GM12878 (cell line): ENCODE measurements at regions not wholly inside any gene's neighbourhood (a gene's known extent, or its start where the extent isn't known, plus 50 kb on each side); places are given as distances from the start of the nearest gene placed in this dataset.

Experiments used
- ATAC-seq: fragments of 200-7000 bp; cut with Tn5 transposase; 3 replicates; pipeline ENCODE4 v1.9.1; 2020; ENCODE audit warnings: mild to moderate bottlenecking, moderate library complexity
- BruUV-seq: library from RNA; stranded (reverse); fragments of 400-500 nt; replicated peaks from 2 replicates; lab custom pipeline; 2021; lab: Mats Ljungman, UMichigan
- CTCF ChIA-PET: fragments of 300-600 bp; sonication (Branson Sonifier 250); formaldehyde crosslinking; extraction: SDS; loops from one replicate; lab custom pipeline; 2021; ENCODE audit warnings: inconsistent platforms; lab: Yijun Ruan, JAX
- POLR2A ChIA-PET: fragments of 350-600 bp; formaldehyde crosslinking; extraction: SDS; loops from one replicate; lab custom pipeline; 2021; ENCODE audit warnings: inconsistent platforms; lab: Charles Lee
- RAD21 ChIA-PET: fragments of 300-600 bp; sonication (Branson Sonifier 250); formaldehyde crosslinking; loops from one replicate; lab custom pipeline; 2023; ENCODE audit warnings: antibody characterized with exemption; ENCODE audit not compliant: unreplicated experiment; lab: Charles Lee
- SMC1A ChIA-PET: fragments of 300-600 bp; sonication (Branson Sonifier 250); formaldehyde crosslinking; loops from one replicate; lab custom pipeline; 2023; ENCODE audit not compliant: unreplicated experiment, uncharacterized antibody; lab: Charles Lee
- DNase-seq: peaks from one replicate; pipeline ENCODE4 v3.0.0-alpha.2; 2011; ENCODE audit warnings: low read depth, low spot score
- FAIRE-seq: peaks from 3 replicates; lab custom pipeline; 2011; peaks lifted over from hg19 to GRCh38; lab: Jason Lieb, UNC
- H2AFZ ChIP-seq: 2 replicates; pipeline ENCODE4 v1.6.0; 2011; ENCODE audit warnings: low read depth, low read length, control low read depth; ENCODE audit not compliant: control insufficient read depth
- H3K27ac ChIP-seq: 2 replicates; pipeline ENCODE4 v1.5.1; 2011; ENCODE audit warnings: control low read depth; ENCODE audit not compliant: control insufficient read depth, insufficient read depth
- H3K27me3 ChIP-seq, 2 experiments: replicated peaks in 1 of 2; 2 replicates each; pipeline versions ENCODE4 v1.6.0 to v1.6.1; 2011; ENCODE audit warnings: low read length in 1 of 2; ENCODE audit not compliant: control insufficient read depth in 2 of 2, insufficient read depth in 2 of 2
- H3K36me3 ChIP-seq, 2 experiments: 2 replicates each; pipeline ENCODE4 v1.5.1; 2011; ENCODE audit warnings: low read length in 1 of 2; ENCODE audit not compliant: control insufficient read depth in 2 of 2, insufficient read depth in 2 of 2
- H3K4me1 ChIP-seq: 2 replicates; pipeline ENCODE4 v1.6.1; 2011; ENCODE audit warnings: mild to moderate bottlenecking, low read length, moderate library complexity, mixed read lengths; ENCODE audit not compliant: control insufficient read depth, insufficient read depth
- H3K4me2 ChIP-seq: 2 replicates; pipeline ENCODE4 v1.6.0; 2011; ENCODE audit warnings: control low read depth; ENCODE audit not compliant: control insufficient read depth, insufficient read depth
- H3K4me3 ChIP-seq: fragments of 200-600 bp; sonication (generic); 2 replicates; pipeline ENCODE4 v1.5.1; 2016
- H3K79me2 ChIP-seq: 2 replicates; pipeline ENCODE4 v1.6.0; 2011; ENCODE audit warnings: low read length; ENCODE audit not compliant: control insufficient read depth, insufficient read depth
- H3K9ac ChIP-seq: 2 replicates; pipeline ENCODE4 v1.8.0; 2011; ENCODE audit warnings: low read length, control low read depth, mixed read lengths; ENCODE audit not compliant: control insufficient read depth, insufficient read depth
- H3K9me3 ChIP-seq: replicated peaks from 3 replicates; pipeline ENCODE4 v1.5.1; 2011; ENCODE audit warnings: mild to moderate bottlenecking, low read length; ENCODE audit not compliant: control insufficient read depth, insufficient read depth
- H4K20me1 ChIP-seq: 2 replicates; pipeline ENCODE4 v1.6.0; 2011; ENCODE audit not compliant: control insufficient read depth, insufficient read depth
- NFYB ChIP-seq: IDR thresholded peaks from 2 replicates; pipeline ENCODE4 v1.6.1; 2011; ENCODE audit warnings: low read depth, mild to moderate bottlenecking, low read length, improper control_type of control experiment, moderate library complexity; ENCODE audit not compliant: insufficient read depth
- SIN3A ChIP-seq: IDR thresholded peaks from 2 replicates; pipeline ENCODE4 v1.6.1; 2012; ENCODE audit warnings: low read depth, low read length, improper control_type of control experiment
- ZNF217 ChIP-seq: fragments of 450-650 bp; IDR thresholded peaks from 2 replicates; pipeline ENCODE4 v1.6.1; 2017; ENCODE audit warnings: antibody characterized with exemption, mild to moderate bottlenecking
- WGBS: methylation state at CpG from one replicate; pipeline ENCODE4 v1.1.6; 2016; ENCODE audit warnings: low lambda C conversion rate; ENCODE audit not compliant: insufficient replicate concordance, insufficient coverage; ENCODE audit errors: missing lambda C conversion rate; 5-methylcytosine and 5-hydroxymethylcytosine counted together
- in situ Hi-C: fragments of 300-500 bp; cut with MboI; formaldehyde crosslinking; loops from 9 replicates; pipeline ENCODE4 v1.14.3; 2018; ENCODE audit warnings: mixed read lengths
- intact Hi-C: fragments of 100-400 bp; cut with micrococcal nuclease; formaldehyde crosslinking; loops from one replicate; pipeline ENCODE4 v1.14.2; 2022; ENCODE audit not compliant: unreplicated experiment
- TF ChIP-seq, protein P1 (sequence below): fragments of 150-350 bp; IDR thresholded peaks from 2 replicates; pipeline ENCODE4 v1.6.1; 2016; ENCODE audit warnings: low read depth, low read length
- TF ChIP-seq, protein P2 (sequence below): fragments of 450-650 bp; IDR thresholded peaks from 2 replicates; pipeline ENCODE4 v1.6.1; 2017; ENCODE audit warnings: mild to moderate bottlenecking, moderate library complexity
- TF ChIP-seq, protein P3 (sequence below): fragments of 450-650 bp; IDR thresholded peaks from 2 replicates; pipeline ENCODE4 v1.6.1; 2018; ENCODE audit warnings: borderline replicate concordance, mild to moderate bottlenecking; ENCODE audit not compliant: partially characterized antibody

DNA sequence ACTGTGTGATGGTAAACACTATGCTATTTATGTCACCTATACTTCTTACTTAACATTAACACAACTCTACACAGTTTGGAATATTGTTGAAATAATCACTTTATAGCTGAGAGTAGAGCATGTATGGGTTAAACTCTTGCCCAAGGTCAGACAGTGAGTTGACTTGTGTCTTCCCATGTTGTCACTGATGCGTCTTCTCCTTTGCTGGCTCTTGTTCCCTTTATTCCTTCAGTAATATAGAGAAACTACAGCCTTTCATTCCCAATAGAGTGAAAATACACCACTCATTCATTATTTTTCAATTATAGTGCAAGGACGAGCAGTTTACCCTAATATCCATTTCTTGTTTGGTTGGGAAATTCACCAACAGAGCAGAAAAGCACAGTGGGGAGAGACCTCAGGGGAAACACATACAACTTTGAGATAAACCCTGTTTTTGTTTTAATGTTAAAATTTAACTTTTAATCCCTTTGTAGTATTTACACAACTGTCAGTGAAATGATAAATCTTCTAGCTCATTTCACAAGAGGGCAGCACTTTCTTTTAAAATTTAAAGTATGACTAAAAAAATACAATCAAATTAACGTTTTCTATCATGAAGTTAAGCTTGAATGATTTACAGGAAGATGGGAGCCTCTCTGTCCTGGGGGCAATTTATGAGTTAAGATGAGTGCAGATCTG is 363.0 kb downstream of the UTRN start:
- no peak for DNase-seq
- ChIA-PET POLR2A (interaction anchor here (0.5 kb wide), 1 partner anchor 343 kb away, joined by 4 read pairs; no protein-coding TSS in a partner anchor), CTCF (interaction anchor here (0.7 to 4.7 kb wide), 14 partner anchors 8 to 285 kb away, joined by 3 to 48 read pairs (median 4); no protein-coding TSS in a partner anchor), RAD21 (interaction anchor here (0.9 to 3.4 kb wide), 3 partner anchors 47 to 130 kb away, joined by 3 to 27 read pairs (median 6); no protein-coding TSS in a partner anchor), SMC1A (interaction anchor here (0.5 to 4.5 kb wide), 10 partner anchors 11 to 544 kb away, joined by 3 to 28 read pairs (median 3); no protein-coding TSS in a partner anchor)
- H3K27me3 ChIP-seq = no peaks in the 10 kb centered on the region
- H3K27ac ChIP-seq = no peak overlapping the region
- H3K9ac ChIP-seq = no peak overlapping the region
- H3K9me3 ChIP-seq = no peaks in the 10 kb centered on the region; the same call in 2 of the 3 replicates
- in situ Hi-C loops = no loop called here
- H4K20me1 ChIP-seq = no peaks in the 10 kb centered on the region
- TF ChIP-seq NFYB = no peak
- TF ChIP-seq, protein P1, sequence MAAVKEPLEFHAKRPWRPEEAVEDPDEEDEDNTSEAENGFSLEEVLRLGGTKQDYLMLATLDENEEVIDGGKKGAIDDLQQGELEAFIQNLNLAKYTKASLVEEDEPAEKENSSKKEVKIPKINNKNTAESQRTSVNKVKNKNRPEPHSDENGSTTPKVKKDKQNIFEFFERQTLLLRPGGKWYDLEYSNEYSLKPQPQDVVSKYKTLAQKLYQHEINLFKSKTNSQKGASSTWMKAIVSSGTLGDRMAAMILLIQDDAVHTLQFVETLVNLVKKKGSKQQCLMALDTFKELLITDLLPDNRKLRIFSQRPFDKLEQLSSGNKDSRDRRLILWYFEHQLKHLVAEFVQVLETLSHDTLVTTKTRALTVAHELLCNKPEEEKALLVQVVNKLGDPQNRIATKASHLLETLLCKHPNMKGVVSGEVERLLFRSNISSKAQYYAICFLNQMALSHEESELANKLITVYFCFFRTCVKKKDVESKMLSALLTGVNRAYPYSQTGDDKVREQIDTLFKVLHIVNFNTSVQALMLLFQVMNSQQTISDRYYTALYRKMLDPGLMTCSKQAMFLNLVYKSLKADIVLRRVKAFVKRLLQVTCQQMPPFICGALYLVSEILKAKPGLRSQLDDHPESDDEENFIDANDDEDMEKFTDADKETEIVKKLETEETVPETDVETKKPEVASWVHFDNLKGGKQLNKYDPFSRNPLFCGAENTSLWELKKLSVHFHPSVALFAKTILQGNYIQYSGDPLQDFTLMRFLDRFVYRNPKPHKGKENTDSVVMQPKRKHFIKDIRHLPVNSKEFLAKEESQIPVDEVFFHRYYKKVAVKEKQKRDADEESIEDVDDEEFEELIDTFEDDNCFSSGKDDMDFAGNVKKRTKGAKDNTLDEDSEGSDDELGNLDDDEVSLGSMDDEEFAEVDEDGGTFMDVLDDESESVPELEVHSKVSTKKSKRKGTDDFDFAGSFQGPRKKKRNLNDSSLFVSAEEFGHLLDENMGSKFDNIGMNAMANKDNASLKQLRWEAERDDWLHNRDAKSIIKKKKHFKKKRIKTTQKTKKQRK = no peak
- TF ChIP-seq, protein P2, sequence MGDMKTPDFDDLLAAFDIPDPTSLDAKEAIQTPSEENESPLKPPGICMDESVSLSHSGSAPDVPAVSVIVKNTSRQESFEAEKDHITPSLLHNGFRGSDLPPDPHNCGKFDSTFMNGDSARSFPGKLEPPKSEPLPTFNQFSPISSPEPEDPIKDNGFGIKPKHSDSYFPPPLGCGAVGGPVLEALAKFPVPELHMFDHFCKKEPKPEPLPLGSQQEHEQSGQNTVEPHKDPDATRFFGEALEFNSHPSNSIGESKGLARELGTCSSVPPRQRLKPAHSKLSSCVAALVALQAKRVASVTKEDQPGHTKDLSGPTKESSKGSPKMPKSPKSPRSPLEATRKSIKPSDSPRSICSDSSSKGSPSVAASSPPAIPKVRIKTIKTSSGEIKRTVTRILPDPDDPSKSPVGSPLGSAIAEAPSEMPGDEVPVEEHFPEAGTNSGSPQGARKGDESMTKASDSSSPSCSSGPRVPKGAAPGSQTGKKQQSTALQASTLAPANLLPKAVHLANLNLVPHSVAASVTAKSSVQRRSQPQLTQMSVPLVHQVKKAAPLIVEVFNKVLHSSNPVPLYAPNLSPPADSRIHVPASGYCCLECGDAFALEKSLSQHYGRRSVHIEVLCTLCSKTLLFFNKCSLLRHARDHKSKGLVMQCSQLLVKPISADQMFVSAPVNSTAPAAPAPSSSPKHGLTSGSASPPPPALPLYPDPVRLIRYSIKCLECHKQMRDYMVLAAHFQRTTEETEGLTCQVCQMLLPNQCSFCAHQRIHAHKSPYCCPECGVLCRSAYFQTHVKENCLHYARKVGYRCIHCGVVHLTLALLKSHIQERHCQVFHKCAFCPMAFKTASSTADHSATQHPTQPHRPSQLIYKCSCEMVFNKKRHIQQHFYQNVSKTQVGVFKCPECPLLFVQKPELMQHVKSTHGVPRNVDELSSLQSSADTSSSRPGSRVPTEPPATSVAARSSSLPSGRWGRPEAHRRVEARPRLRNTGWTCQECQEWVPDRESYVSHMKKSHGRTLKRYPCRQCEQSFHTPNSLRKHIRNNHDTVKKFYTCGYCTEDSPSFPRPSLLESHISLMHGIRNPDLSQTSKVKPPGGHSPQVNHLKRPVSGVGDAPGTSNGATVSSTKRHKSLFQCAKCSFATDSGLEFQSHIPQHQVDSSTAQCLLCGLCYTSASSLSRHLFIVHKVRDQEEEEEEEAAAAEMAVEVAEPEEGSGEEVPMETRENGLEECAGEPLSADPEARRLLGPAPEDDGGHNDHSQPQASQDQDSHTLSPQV = no peak
- TF ChIP-seq, protein P3, sequence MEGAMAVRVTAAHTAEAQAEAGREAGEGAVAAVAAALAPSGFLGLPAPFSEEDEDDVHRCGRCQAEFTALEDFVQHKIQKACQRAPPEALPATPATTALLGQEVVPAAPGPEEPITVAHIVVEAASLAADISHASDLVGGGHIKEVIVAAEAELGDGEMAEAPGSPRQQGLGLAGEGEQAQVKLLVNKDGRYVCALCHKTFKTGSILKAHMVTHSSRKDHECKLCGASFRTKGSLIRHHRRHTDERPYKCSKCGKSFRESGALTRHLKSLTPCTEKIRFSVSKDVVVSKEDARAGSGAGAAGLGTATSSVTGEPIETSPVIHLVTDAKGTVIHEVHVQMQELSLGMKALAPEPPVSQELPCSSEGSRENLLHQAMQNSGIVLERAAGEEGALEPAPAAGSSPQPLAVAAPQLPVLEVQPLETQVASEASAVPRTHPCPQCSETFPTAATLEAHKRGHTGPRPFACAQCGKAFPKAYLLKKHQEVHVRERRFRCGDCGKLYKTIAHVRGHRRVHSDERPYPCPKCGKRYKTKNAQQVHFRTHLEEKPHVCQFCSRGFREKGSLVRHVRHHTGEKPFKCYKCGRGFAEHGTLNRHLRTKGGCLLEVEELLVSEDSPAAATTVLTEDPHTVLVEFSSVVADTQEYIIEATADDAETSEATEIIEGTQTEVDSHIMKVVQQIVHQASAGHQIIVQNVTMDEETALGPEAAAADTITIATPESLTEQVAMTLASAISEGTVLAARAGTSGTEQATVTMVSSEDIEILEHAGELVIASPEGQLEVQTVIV = no peak
- TF ChIP-seq SIN3A = no peak
- no peak for TF ChIP-seq ZNF217
- intact Hi-C loops = no loop called here
- FAIRE-seq = no peak
- H3K36me3 ChIP-seq = no peaks in the 10 kb centered on the region
- no peak overlapping the region for H3K4me3 ChIP-seq
- WGBS = 58% methylated on average over 3 of the region's 3 CpGs
- no peaks in the 10 kb centered on the region for H3K4me1 ChIP-seq
- H2AFZ ChIP-seq = no peak overlapping the region
- H3K79me2 ChIP-seq = no peaks in the 10 kb centered on the region
- no peak for ATAC-seq
- H3K4me2 ChIP-seq = no peak overlapping the region
- no TSS peak for BruUV-seq
